GM12892 (cell line): ENCODE measurements at regions not wholly inside any gene's neighbourhood (a gene's known extent, or its start where the extent isn't known, plus 50 kb on each side); places are given as distances from the start of the nearest gene placed in this dataset.
"Not testable (repeated sequence)": the region's sequence is repeated elsewhere in the genome, so short reads cannot be mapped to it uniquely, and the experiment has no call there.

ENCODE experiments used
- DNase-seq: peaks from one replicate; pipeline ENCODE4 v3.0.0; 2011; ENCODE audit not compliant: insufficient read length
- FAIRE-seq: peaks from 2 replicates; lab custom pipeline; 2011; peaks lifted over from hg19 to GRCh38; lab: Jason Lieb, UNC
- POLR2A ChIP-seq: IDR thresholded peaks from 2 replicates; pipeline ENCODE4 v1.6.1; 2011; ENCODE audit warnings: low read depth, low read length, control low read depth
- POLR2AphosphoS5 ChIP-seq: IDR thresholded peaks from 2 replicates; pipeline ENCODE4 v1.6.1; 2011; ENCODE audit warnings: low read depth, low read length, control low read depth
- TAF1 ChIP-seq: IDR thresholded peaks from 2 replicates; pipeline ENCODE4 v1.6.1; 2011; ENCODE audit warnings: low read depth, mild to moderate bottlenecking, control low read depth, low read length, borderline replicate concordance

DNA sequence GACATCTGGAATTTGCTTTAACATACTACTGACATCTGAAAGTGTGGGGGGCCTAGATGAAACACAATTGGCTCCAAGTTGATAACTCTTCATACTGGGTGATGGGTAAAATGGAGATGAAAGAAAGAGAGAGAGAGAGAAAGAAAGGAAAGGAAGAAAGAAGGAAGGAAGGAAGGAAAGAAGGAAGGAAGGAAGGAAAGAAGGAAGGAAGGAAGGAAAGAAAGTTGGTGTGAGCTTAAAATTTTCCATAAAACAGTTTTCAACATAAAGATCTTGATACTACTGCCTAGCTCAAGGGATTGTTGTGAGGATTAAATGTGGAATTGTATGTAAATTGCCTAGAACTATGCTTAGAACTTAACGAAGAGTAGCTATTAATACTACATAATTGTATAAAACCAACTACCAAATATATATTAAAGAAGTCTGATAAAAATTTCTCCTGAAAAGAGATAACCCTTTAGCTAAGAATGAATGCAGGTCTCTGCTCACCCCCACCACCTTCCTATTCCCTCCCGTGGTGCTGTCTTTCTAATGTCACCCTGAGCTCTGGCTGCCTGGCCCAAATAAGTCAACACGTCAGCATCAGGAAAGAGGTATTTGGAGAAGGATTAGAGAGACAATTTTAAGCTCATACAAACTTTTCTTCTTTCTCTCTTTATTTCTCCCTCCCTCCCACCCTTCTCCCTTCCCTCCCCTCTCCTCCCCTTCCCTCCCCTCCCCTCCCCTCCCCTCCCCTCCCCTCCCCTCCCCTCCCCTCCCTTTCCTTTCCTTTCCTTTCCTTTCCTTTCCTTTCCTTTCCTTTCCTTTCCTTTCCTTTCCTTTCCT, 89.3 kb upstream of the SGIP1 start:
- peak; percentile 83 for FAIRE-seq
- no peak for DNase-seq
- 0 out of 2 replicates have a peak, but pooled peaks have one; percentile 11 for TF ChIP-seq POLR2AphosphoS5
- TF ChIP-seq POLR2A = no peak

DNA sequence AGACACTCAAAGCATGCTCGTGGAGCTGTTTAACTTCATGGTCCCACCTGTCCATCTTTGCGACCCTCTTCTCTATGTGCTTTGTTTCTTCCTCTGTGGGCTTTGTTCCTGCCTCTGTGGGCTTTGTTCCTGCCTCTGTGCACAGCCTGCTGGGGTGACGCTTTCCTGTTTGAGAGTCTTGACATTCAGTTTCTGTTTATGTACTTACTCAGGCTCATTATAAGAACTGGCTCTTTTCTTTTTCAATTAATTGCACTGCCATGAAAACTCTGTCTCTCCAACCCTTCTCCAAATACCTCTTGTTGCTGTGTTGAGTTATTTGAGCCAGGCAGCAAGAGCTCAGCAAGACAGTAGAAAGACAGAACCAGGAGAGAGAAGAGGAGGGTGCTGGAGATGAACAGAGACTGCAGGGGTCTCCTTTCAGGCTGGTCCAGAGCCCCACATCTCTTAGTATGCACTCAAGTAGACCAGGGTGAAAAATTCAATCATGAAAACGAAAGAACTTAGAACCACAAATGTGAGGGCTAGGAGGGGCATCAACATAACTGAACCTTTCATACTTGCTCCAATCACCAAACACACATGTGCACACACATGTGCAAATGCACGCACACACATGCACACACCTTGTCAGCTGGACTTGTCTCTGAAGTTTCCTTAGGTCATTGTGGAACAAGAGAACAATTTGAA, 88.3 kb upstream of the SGIP1 start:
- TF ChIP-seq TAF1 (no peak), POLR2A (peak; percentile 31; the same call in 1 of the 2 replicates), POLR2AphosphoS5 (no peak; the same call in 1 of the 2 replicates)
- FAIRE-seq = no peak
- DNase-seq = no peak

- FAIRE-seq = peak; percentile 95
- peak; percentile 17 for DNase-seq
- no peak for TF ChIP-seq TAF1
- TF ChIP-seq POLR2A = no peak
- TF ChIP-seq POLR2AphosphoS5 = no peak
Measured at GRCh38 chr1:66446261-66447001, 87.5 kb upstream of the SGIP1 start.

DNA sequence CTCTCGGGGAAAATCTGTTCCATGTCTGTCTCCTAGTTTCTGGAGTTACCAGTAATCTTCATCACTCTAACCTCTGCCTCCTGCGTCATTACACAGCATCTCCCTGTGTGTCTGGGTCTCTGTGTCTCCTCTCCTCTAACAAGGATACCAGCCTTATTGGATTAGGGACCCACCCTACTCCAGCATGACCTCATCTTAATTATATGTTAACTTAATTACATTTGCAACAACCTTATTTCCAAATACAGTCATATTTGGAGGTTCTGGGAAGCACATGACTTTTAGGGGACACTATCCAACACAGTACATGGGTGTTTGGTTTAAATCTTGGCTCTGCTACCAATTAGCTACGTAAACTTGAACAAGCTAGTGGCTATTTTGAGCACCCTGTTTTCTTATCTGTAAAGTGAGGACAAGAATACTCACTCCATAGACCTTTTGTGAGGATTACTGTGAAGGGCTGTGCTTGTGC, 83.9 kb upstream of the SGIP1 start:
- FAIRE-seq (no peak), DNase-seq (no peak)
- no peak for TF ChIP-seq POLR2A
- TF ChIP-seq POLR2AphosphoS5 = no peak
- no peak for TF ChIP-seq TAF1

GRCh38 chr1:66450847-66451246, 83.1 kb upstream of the SGIP1 start:
- TF ChIP-seq POLR2AphosphoS5 = no peak
- DNase-seq = no peak
- FAIRE-seq = no peak

GRCh38 chr1:66452162-66452561, 81.8 kb upstream of the SGIP1 start:
- no peak for FAIRE-seq
- no peak for DNase-seq
- TF ChIP-seq POLR2AphosphoS5 = no peak
- no peak for TF ChIP-seq TAF1
- TF ChIP-seq POLR2A = no peak

DNA sequence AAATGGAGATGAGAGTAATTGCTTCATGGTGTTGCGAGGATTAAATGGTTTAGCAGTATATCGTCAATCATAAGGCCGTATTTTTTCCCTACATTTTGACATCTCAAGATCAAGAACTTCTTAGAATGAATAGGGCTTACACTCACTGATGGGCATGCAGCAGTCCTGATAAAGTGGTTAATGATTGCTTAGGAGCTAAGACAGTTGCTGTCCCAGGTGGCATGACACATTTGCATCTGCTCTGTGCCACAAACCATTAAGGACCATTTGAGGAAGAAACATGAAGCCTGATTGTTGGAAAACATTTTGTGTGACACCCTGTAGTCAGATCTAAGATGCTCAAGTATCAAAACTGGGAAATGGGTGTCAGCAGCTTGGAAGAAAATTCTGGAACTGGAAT, 81.0 kb upstream of the SGIP1 start:
- no peak for TF ChIP-seq TAF1
- no peak for TF ChIP-seq POLR2A
- no peak for TF ChIP-seq POLR2AphosphoS5
- FAIRE-seq (no peak), DNase-seq (no peak)

- TF ChIP-seq POLR2A (no peak), TAF1 (no peak), POLR2AphosphoS5 (no peak)
- FAIRE-seq (no peak), DNase-seq (no peak)
Measured at GRCh38 chr1:66455446-66455845, 78.5 kb upstream of the SGIP1 start.

GRCh38 chr1:66460776-66461175, 73.2 kb upstream of the SGIP1 start:
- DNase-seq = no peak
- FAIRE-seq = no peak
- TF ChIP-seq POLR2AphosphoS5 = no peak
- no peak for TF ChIP-seq TAF1
- no peak for TF ChIP-seq POLR2A

- TF ChIP-seq POLR2AphosphoS5 (no peak), POLR2A (no peak), TAF1 (no peak)
- FAIRE-seq = no peak
- no peak for DNase-seq
Measured at GRCh38 chr1:66462313-66462712, 71.6 kb upstream of the SGIP1 start.

GRCh38 chr1:66464351-66464750, 69.6 kb upstream of the SGIP1 start:
- DNase-seq (no peak), FAIRE-seq (no peak)
- no peak for TF ChIP-seq POLR2A
- TF ChIP-seq TAF1 = no peak
- no peak for TF ChIP-seq POLR2AphosphoS5

DNA sequence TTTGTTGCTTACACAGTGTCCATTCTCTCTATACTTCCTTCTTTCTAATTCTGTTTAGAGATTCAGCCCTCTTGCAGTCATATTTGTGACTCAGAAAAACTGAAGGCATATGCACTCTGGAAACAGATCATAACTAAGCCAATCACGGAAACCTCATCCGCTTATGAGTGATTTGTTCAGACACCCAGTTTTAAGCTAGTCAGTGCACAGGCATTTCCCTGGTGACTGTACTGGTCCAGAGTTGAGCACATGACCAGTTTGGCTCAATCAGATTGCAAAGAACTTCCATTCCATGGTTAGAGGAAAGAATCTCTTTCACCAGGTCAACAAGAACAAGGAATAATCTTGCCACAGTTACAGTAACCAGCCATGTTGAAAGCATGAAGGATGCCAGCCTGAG, 69.2 kb upstream of the SGIP1 start:
- DNase-seq (no peak), FAIRE-seq (no peak)
- TF ChIP-seq TAF1 = no peak
- TF ChIP-seq POLR2A = no peak
- TF ChIP-seq POLR2AphosphoS5 = no peak

- not testable (repeated sequence) for FAIRE-seq, DNase-seq
Measured at GRCh38 chr1:66466695-66467094, 67.3 kb upstream of the SGIP1 start.
